Stimulated activated CD8-positive, alpha-beta memory T cell treated with anti-CD3 and anti-CD28 coated beads, Interleukin-15, amount 100 ng/mL, for 48 hours (primary cell): ENCODE measurements at regions not wholly inside any gene's neighbourhood (a gene's known extent, or its start where the extent isn't known, plus 50 kb on each side); places are given as distances from the start of the nearest gene placed in this dataset.
"Not testable (repeated sequence)": the region's sequence is repeated elsewhere in the genome, so short reads cannot be mapped to it uniquely, and the experiment has no call there.

Experiments
- DNase-seq, 2 donors: peaks; one replicate each; pipeline ENCODE4 v3.0.0-alpha.2; 2020; ENCODE audit warnings: low read depth in 2 of 2

GRCh38 chr21:31819692-31820091 lies 53.1 kb upstream of the HUNK start:
- not testable (repeated sequence) for DNase-seq

GRCh38 chr21:31814356-31814755 lies 58.5 kb upstream of the HUNK start:
- not testable (repeated sequence) for DNase-seq

GRCh38 chr21:31813862-31814261 lies 59.0 kb upstream of the HUNK start:
- no peak for DNase-seq

- DNase-seq: no peak
These were observed 68.8 kb upstream of the HUNK start for GRCh38 chr21:31804008-31804394.

- DNase-seq: no peak
These were observed 69.5 kb upstream of the HUNK start for GRCh38 chr21:31803039-31804007.

GRCh38 chr21:31802331-31802730 lies 70.4 kb upstream of the SCAF4 start:
- no peak for DNase-seq

- DNase-seq: no peak
These were observed 69.8 kb upstream of the SCAF4 start for GRCh38 chr21:31801551-31802219.

- DNase-seq: no peak
These were observed 67.2 kb upstream of the SCAF4 start for GRCh38 chr21:31798842-31799704.

GRCh38 chr21:31795992-31796391 lies 64.1 kb upstream of the SCAF4 start:
- DNase-seq: no peak

GRCh38 chr21:31790420-31790819 lies 58.5 kb upstream of the SCAF4 start:
- not testable (repeated sequence) for DNase-seq

- DNase-seq: no peak
These were observed 56.7 kb upstream of the SCAF4 start for GRCh38 chr21:31788581-31788980.

- not testable (repeated sequence) for DNase-seq
These were observed 55.8 kb upstream of the SCAF4 start for GRCh38 chr21:31787691-31788090.

GRCh38 chr21:31786164-31786920 lies 54.4 kb upstream of the SCAF4 start:
- no peak for DNase-seq

- peak; percentile 6 to 8 for DNase-seq
These were observed 53.6 kb upstream of the SCAF4 start for GRCh38 chr21:31785237-31786163.

- DNase-seq: no peak
These were observed 49.8 kb upstream of the SCAF4 start for GRCh38 chr21:31781737-31782136.
